Mucosa of descending colon (tissue), 3 donors: ENCODE measurements at regions not wholly inside any gene's neighbourhood (a gene's known extent, or its start where the extent isn't known, plus 50 kb on each side); places are given as distances from the start of the nearest gene placed in this dataset.

Experiments used
- ATAC-seq: fragments of 200-7000 bp; cut with Tn5 transposase; one replicate; pipeline ENCODE4 v1.9.1; 2020; ENCODE audit warnings: mild to moderate bottlenecking, moderate library complexity
- DNase-seq, 3 donors: peaks; one replicate each; pipeline ENCODE4 v3.0.0-alpha.2; 2020
- H3K36me3 ChIP-seq: fragments of 200-600 bp; one replicate; pipeline ENCODE4 v1.8.0; 2021; ENCODE audit warnings: low read depth, mild to moderate bottlenecking
- H3K4me1 ChIP-seq: fragments of 200-600 bp; one replicate; pipeline ENCODE4 v1.8.0; 2021; ENCODE audit warnings: low read depth, mild to moderate bottlenecking
- H3K4me3 ChIP-seq: fragments of 200-600 bp; one replicate; pipeline ENCODE4 v1.8.0; 2021; ENCODE audit warnings: mild to moderate bottlenecking
- H3K9me3 ChIP-seq: fragments of 200-600 bp; one replicate; pipeline ENCODE4 v1.8.0; 2021; ENCODE audit warnings: mild to moderate bottlenecking
- intact Hi-C, 2 donors: fragments of 100-400 bp; cut with DNase I in 1 of 2; cut with micrococcal nuclease in 1 of 2; formaldehyde crosslinking; loops; one replicate each; pipeline versions ENCODE4 v1.11.0 to v1.11.1; 2022; cut with DNase I, micrococcal nuclease
- TF ChIP-seq, protein P1 (sequence below): fragments of 200-600 bp; IDR thresholded peaks from one replicate; pipeline ENCODE4 v1.8.0; 2022; ENCODE audit warnings: antibody characterized with exemption, mild to moderate bottlenecking
- donor health status: DM: no; HTN: no; CAD: no; lungs with moderate emphysema.
- donor health status: DM: no; HTN: no; CAD: no.
- donor health status: DM: no; HTN: yes; CAD: no.

DNA sequence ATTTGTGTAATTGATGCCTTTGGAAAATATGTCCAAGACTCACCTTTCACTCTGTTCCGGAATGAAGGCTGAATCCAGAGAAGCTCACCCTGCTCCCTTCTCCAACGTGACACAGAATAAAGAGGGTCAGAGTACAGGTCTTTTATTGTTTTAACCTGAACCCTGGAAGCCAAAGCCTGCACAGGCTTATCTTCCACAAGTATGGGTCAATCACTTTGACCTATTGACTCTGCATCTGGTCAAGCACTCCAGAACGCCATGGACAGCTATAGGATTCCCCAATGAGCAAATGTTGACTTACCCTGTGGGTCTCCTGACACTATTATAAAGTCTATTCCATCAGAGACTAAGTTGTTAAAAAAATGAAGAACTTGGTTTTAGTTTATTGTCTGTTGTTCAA lies 158.4 kb upstream of the MYLIP start:
- Histone ChIP-seq H3K4me1 (no peaks in the 10 kb centered on the region), H3K36me3 (no peaks in the 10 kb centered on the region), H3K4me3 (no peak overlapping the region), H3K9me3 (peaks cover 3% of the 10 kb centered on the region)
- TF ChIP-seq, protein P1, sequence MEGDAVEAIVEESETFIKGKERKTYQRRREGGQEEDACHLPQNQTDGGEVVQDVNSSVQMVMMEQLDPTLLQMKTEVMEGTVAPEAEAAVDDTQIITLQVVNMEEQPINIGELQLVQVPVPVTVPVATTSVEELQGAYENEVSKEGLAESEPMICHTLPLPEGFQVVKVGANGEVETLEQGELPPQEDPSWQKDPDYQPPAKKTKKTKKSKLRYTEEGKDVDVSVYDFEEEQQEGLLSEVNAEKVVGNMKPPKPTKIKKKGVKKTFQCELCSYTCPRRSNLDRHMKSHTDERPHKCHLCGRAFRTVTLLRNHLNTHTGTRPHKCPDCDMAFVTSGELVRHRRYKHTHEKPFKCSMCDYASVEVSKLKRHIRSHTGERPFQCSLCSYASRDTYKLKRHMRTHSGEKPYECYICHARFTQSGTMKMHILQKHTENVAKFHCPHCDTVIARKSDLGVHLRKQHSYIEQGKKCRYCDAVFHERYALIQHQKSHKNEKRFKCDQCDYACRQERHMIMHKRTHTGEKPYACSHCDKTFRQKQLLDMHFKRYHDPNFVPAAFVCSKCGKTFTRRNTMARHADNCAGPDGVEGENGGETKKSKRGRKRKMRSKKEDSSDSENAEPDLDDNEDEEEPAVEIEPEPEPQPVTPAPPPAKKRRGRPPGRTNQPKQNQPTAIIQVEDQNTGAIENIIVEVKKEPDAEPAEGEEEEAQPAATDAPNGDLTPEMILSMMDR, result no peak
- intact Hi-C loops, result no loop called here
- no peak for ATAC-seq
- no peak for DNase-seq

DNA sequence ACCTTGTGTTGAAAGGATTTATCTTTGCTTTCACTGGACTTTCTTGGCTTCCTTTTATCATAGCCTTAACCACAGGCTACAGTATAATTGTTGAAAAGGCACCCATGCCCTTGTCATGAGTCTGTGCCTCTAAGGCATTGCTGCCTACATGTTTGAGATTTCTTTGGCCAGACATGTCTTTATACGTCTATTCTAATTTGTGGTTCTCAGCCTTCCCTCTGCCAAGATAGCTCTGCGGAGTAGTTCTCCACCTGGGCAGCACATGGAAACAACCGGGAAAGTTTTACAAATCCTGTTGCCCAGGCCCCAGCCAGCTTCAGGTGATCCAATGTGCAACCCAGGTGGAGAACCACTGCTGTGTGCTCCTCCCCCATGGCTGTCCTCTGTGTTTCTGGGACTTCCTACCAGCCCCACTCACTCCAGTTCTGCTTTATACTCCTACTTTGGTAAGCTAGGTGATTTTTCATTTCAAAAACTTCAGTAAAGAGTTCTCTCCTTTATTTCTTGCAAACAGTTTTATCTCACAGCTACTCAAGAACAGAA lies 159.6 kb upstream of the MYLIP start:
- Histone ChIP-seq H3K9me3 (peaks cover 3% of the 10 kb centered on the region), H3K36me3 (no peaks in the 10 kb centered on the region), H3K4me1 (no peaks in the 10 kb centered on the region), H3K4me3 (no peak overlapping the region)
- TF ChIP-seq, protein P1, result no peak
- no peak for ATAC-seq
- no peak for DNase-seq
- intact Hi-C loops, result no loop called here

DNA sequence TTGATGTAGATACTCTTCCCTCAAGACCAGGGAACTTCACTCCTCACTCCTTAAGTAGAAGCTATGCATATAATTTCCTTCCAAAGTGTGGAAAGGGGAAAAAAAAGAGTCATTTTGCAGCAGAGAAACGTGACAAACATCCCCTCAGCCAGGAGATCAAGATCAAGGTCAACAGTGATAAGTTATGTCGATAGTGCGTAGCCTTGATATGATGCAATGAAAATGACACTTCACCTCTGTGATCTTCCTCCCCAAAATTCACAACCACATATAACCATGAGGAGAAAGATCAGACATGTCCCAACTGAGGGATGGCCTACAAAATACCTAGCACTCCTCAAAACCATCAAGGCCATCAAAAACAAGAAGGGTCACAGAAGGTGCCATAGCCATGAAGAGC lies 160.4 kb upstream of the MYLIP start:
- no peaks in the 10 kb centered on the region for H3K9me3 ChIP-seq
- no peak overlapping the region for H3K4me3 ChIP-seq
- TF ChIP-seq, protein P1, result no peak
- intact Hi-C loops, result no loop called here
- ATAC-seq, result no peak
- H3K36me3 ChIP-seq, result no peaks in the 10 kb centered on the region
- H3K4me1 ChIP-seq, result no peaks in the 10 kb centered on the region
- DNase-seq, result no peak

DNA sequence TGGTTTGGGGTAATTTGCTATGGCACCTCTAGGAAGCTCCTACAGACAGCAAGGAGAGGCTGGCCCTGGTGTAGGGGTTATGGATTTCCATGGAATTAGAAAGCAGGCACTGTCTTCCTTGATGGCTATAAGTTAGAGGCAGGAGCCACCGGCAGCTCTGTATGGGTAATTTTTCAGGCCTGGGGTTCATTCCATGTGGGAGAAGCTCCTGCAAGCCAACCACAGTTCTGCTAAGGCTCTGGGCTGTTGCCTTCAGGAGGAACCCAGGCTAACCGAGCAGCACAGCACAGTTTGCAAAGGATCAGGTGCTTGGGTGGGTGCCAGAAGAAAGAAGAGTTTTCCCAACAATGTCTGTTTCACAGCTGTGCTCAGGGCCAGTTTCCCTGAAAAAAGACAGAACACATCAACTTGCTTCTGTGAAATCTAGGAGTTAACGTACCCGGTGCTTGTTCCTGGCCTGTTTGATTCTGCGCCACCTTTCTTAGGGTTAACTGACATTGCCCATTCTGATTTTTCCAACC lies 162.8 kb upstream of the MYLIP start:
- intact Hi-C loops, result no loop called here
- Histone ChIP-seq H3K36me3 (no peaks in the 10 kb centered on the region), H3K4me1 (no peaks in the 10 kb centered on the region), H3K4me3 (no peak overlapping the region), H3K9me3 (no peaks in the 10 kb centered on the region)
- TF ChIP-seq, protein P1, result no peak
- ATAC-seq (no peak), DNase-seq (no peak)

DNA sequence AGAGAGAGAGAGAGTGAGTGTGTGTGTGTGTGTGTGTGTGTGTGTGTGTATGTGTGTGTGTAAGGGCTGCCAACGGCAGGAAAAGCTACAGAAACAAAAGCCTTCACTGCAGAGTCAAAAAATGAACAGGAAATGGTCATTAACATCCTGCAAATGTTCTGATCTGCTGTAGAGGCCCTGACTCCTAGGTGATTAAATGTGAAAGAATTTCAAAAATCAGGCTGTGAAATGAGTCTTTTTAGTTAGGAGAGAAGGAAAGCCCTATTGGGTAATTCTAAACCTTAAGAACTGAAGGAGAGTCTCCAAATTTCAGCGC lies 166.5 kb upstream of the MYLIP start:
- DNase-seq (no peak), ATAC-seq (no peak)
- no peak overlapping the region for H3K4me3 ChIP-seq
- intact Hi-C loops, result no loop called here
- no peaks in the 10 kb centered on the region for H3K36me3 ChIP-seq
- no peaks in the 10 kb centered on the region for H3K4me1 ChIP-seq
- H3K9me3 ChIP-seq, result no peaks in the 10 kb centered on the region
- TF ChIP-seq, protein P1, result no peak
